Stimulated activated CD4-positive, alpha-beta T cell treated with anti-CD3 and anti-CD28 coated beads, TNF-alpha, amount 100 ng/mL, for 48 hours (primary cell): ENCODE measurements at regions not wholly inside any gene's neighbourhood (a gene's known extent, or its start where the extent isn't known, plus 50 kb on each side); places are given as distances from the start of the nearest gene placed in this dataset.
A peak's percentile ranks its signal among the peaks of the same experiment; 100 is the strongest.
"Not testable (repeated sequence)": the region's sequence is repeated elsewhere in the genome, so short reads cannot be mapped to it uniquely, and the experiment has no call there.

Experiments
- DNase-seq, 3 donors: peaks; one replicate each; pipeline ENCODE4 v3.0.0-alpha.2; 2020; ENCODE audit warnings: low read depth in 3 of 3

- not testable (repeated sequence) for DNase-seq
Measured at GRCh38 chr16:88227722-88228482, 154.9 kb upstream of the ZNF469 start.

DNA sequence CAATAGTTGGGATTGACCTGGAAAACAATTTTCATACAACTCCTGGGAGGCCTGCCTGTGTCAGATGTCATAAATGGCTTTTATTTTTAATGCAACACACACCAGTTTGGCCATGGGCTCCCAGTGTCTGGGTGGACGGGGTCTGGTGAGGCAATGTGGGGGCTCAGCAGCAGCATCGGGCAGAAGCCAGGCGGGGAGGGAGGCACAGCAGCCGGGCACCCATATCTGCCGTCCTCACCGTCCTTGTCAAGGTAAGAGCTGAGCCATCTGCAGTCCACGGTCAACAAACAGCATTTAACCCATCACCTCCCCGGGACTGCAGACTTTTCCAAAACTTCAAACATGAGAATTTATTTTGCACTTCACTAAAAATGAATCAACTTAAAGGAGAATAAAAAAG, 154.0 kb upstream of the ZNF469 start:
- DNase-seq, result not testable (repeated sequence)

- not testable (repeated sequence) for DNase-seq
Measured at GRCh38 chr16:88229710-88230109, 153.0 kb upstream of the ZNF469 start.

DNA sequence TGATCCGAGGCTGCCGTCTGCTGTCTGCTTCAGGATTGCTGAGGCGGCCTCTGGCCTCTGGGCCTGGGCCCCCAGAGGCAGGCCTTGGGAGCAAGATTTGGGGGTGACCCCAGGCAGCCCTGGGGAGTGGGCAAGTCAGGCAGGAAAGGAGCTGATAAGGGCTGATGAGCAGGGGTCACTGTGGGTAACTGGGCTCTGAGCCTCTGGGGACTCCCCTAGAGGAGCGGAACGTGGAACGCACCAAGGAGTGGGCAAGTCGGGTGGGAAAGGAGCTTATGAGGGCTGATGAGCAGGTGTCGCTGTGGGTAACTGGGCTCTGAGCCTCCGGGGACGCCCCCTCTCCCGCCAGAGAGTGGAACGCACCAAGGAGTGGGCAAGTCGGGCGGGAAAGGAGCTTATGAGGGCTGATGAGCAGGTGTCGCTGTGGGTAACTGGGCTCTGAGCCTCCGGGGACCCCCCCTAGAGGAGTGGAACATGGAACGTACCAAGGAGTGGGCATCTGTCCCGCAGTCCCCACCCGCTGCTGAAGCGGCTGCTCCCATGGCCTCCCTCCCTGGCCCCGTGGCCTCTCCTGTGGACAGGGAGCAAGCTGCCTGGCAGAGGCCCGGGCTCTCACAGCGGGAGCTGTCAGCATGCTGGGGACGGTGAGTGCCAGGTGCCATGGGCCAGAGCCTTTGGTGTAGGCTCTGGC, 152.3 kb upstream of the ZNF469 start:
- DNase-seq, result not testable (repeated sequence)

DNA sequence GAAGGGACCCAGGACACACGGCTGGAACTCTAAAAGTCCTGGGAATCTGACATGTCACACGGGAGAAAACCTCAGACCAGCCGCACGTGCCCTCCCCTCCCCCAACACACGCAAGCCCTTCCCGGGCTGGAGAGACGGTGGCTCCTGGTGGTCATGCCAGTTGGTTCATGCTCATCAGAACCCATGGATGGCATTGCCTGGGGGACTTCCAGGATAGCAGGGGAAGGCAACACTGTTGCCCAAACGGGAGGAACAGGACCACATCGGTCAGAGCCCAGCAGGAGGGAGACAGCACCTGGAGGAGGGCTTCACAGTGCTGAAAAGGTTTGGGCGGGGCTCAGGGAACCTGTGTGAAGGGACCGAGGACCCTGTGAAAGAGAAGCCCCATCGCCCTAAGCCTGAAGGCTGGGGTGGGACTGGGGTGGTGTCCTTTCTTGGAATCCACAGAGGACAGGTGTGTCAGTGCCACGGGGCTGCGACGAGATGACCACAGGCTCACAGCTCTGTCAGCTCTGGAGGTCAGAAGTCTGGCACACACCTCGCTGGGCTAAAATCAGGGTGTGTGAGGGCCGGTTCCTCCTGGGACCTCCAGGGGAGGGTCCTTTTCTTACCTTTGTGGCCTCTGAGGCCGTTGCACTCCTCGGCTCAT, 151.7 kb upstream of the ZNF469 start:
- not testable (repeated sequence) for DNase-seq

DNA sequence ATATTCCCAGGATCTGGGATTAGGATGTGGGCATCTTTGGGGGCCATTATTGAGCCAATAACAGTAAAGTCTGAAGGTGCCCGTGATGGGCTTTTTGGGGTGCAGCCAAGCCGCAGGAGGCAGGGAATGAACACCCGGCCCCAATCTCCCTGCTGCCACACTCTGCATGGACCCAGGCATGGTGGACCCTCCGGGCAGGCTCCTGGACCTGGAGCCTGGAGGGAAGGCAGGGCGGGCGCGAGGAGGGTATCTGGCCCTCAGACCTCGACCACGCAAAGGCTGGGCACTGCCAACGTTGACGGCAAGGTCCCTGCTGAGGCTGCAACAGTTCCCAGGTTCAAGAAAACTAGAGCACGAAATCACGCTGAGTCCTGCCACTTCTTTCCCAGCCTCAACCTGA, 150.9 kb upstream of the ZNF469 start:
- not testable (repeated sequence) for DNase-seq

DNA sequence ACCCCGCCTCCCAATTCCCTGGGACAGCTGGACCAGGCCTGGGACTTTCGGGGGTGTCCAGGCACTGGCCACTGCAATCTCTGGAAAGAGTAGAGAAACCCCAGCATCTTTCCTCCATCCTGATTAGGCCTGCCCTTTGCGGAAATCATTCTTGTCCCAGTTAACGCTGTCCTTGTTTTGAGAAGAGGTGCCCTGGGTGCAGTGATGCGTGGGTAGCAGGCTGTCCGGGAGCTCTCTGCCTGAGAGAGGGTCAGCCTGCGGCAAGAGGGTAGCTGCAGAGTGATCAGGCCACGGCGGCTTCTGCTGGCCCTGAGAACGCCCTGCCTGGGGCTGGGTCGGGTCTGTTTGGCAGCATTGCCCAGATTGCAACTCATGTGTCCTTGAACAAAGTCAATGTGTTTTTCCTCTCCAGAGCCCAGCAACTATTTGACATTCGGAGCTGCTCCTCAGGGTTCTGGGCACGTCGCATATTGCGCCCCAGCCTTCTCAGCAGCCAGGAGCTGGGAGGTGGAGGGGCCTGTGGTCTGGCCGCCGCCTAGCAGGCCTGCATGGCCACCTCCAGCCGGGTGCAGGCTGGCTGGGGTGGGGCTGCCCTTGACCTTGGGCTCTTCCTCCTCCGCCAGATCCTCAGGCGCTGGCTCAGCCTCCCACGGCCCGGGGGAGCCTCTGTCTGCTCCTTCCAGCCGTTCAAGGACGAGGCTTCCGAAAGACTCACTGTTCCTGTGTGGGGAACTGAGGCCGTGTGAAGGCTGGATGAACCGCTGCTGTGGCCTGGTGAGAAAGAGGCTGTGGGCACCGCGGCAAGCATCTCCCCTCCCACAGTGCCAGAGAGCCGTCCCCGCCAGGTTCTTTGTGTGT, 150.1 kb upstream of the ZNF469 start:
- DNase-seq, result not testable (repeated sequence)

GRCh38 chr16:88233621-88234420, 148.9 kb upstream of the ZNF469 start:
- not testable (repeated sequence) for DNase-seq

GRCh38 chr16:88234421-88235271, 148.1 kb upstream of the ZNF469 start:
- DNase-seq, result not testable (repeated sequence)

- not testable (repeated sequence) for DNase-seq
Measured at GRCh38 chr16:88235691-88236090, 147.1 kb upstream of the ZNF469 start.

GRCh38 chr16:88236229-88236628, 146.5 kb upstream of the ZNF469 start:
- not testable (repeated sequence) for DNase-seq

- not testable (repeated sequence) for DNase-seq
Measured at GRCh38 chr16:88237314-88237713, 145.4 kb upstream of the ZNF469 start.

GRCh38 chr16:88237761-88238415, 144.9 kb upstream of the ZNF469 start:
- DNase-seq, result not testable (repeated sequence)

- DNase-seq, result peak; percentile 20 to 45 (median 25)
Measured at GRCh38 chr16:88238732-88239274, 144.0 kb upstream of the ZNF469 start.

DNA sequence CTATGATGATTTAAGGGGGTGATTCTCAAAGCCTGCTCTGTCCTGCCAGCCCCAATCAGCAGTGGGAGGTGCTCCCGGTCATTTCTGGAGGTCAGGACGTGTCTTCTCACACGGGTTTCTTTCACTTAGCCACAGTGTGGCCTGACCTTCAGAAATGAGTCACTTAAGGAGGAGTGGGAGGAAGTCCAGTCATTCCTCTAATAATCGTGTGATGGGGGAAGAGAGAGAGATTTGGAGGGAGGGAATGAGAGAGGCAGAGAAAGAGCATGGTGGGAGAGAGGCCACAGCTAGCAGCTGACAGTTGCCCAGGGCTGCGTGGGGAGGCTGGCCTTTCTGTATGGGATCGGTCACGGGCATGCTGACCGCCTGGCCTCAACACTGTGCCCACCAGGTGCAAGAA, 142.6 kb upstream of the ZNF469 start:
- DNase-seq, result not testable (repeated sequence)

DNA sequence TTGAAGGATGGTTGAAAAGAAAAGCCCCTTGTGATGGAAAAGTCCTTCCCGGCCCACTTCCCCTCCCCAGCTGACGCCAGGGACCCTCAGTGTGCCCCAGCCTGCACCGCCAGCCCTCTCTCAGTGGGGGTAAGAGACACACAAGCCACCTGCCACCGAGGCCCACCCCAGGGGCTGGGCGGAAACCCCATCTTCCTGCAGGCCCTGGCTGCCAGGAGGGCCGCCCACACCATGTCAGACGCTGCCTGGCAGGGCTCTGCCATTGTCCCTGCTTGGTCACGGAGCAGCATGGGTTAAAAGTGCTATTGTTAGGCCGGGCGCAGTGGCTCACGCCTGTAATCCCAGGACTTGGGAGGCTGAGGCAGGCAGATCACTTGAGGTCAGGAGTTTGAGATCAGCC, 142.0 kb upstream of the ZNF469 start:
- not testable (repeated sequence) for DNase-seq

GRCh38 chr16:88241404-88242311, 141.1 kb upstream of the ZNF469 start:
- not testable (repeated sequence) for DNase-seq
